ENCODE measurements at regions not wholly inside any gene's neighbourhood (a gene's known extent, or its start where the extent isn't known, plus 50 kb on each side); places are given as distances from the start of the nearest gene placed in this dataset.

- no peaks in the 10 kb centered on the region for H3K9me3 Mint-ChIP-seq
- H3K27me3 Mint-ChIP-seq, result peaks cover 57% of the 10 kb centered on the region
- no peaks in the 10 kb centered on the region for H3K36me3 Mint-ChIP-seq
Measured at GRCh38 chr6:132959639-132960326, 145.4 kb downstream of the RPS12 start.

GRCh38 chr6:132960720-132961119 is 146.4 kb downstream of the RPS12 start:
- Mint-ChIP-seq H3K27me3 (peaks cover 55% of the 10 kb centered on the region), H3K4me1 (no peaks in the 10 kb centered on the region), H3K36me3 (no peaks in the 10 kb centered on the region), H3K4me3 (no peak overlapping the region), H3K27ac (no peak overlapping the region), H3K9me3 (no peaks in the 10 kb centered on the region)
- DNase-seq, result no peak

More at GRCh38 chr6:132959639-132960326, 145.4 kb downstream of the RPS12 start:
- H3K4me1 Mint-ChIP-seq, result no peaks in the 10 kb centered on the region
- no peak for DNase-seq
- H3K4me3 Mint-ChIP-seq, result no peak overlapping the region
- no peak overlapping the region for H3K27ac Mint-ChIP-seq

GRCh38 chr6:132961122-132961521 is 146.8 kb downstream of the RPS12 start:
- H3K27me3 Mint-ChIP-seq, result peaks cover 51% of the 10 kb centered on the region
- no peak for DNase-seq
- H3K36me3 Mint-ChIP-seq, result no peaks in the 10 kb centered on the region
- no peak overlapping the region for H3K4me3 Mint-ChIP-seq
- no peak overlapping the region for H3K27ac Mint-ChIP-seq
- H3K9me3 Mint-ChIP-seq, result no peaks in the 10 kb centered on the region
- no peaks in the 10 kb centered on the region for H3K4me1 Mint-ChIP-seq

- Mint-ChIP-seq H3K27me3 (peaks cover 48% of the 10 kb centered on the region), H3K4me1 (no peaks in the 10 kb centered on the region), H3K36me3 (no peaks in the 10 kb centered on the region), H3K27ac (no peak overlapping the region), H3K9me3 (no peaks in the 10 kb centered on the region), H3K4me3 (no peak overlapping the region)
- DNase-seq, result peak; percentile 5
Measured at GRCh38 chr6:132961610-132962009, 147.2 kb downstream of the RPS12 start.

GRCh38 chr6:132962936-132963868 is 148.8 kb downstream of the RPS12 start:
- peak; percentile 52 for DNase-seq
- Mint-ChIP-seq H3K27me3 (peaks cover 35% of the 10 kb centered on the region), H3K4me1 (no peaks in the 10 kb centered on the region), H3K9me3 (no peaks in the 10 kb centered on the region), H3K4me3 (no peak overlapping the region), H3K36me3 (no peaks in the 10 kb centered on the region), H3K27ac (no peak overlapping the region)

- no peak overlapping the region for H3K4me3 Mint-ChIP-seq
- no peak overlapping the region for H3K27ac Mint-ChIP-seq
- H3K4me1 Mint-ChIP-seq, result no peaks in the 10 kb centered on the region
- DNase-seq, result no peak
- H3K27me3 Mint-ChIP-seq, result peaks cover 30% of the 10 kb centered on the region
- no peaks in the 10 kb centered on the region for H3K9me3 Mint-ChIP-seq
- H3K36me3 Mint-ChIP-seq, result no peaks in the 10 kb centered on the region
Measured at GRCh38 chr6:132964101-132964867, 149.9 kb downstream of the RPS12 start.

GRCh38 chr6:132964868-132965382 is 150.6 kb downstream of the RPS12 start:
- no peaks in the 10 kb centered on the region for H3K9me3 Mint-ChIP-seq
- H3K4me1 Mint-ChIP-seq, result no peaks in the 10 kb centered on the region
- DNase-seq, result no peak
- H3K4me3 Mint-ChIP-seq, result no peak overlapping the region
- H3K36me3 Mint-ChIP-seq, result no peaks in the 10 kb centered on the region
- H3K27me3 Mint-ChIP-seq, result peaks cover 33% of the 10 kb centered on the region
- H3K27ac Mint-ChIP-seq, result no peak overlapping the region

GRCh38 chr6:132967871-132968270 is 153.5 kb downstream of the RPS12 start:
- Mint-ChIP-seq H3K9me3 (no peaks in the 10 kb centered on the region), H3K4me3 (no peak overlapping the region), H3K27ac (no peak overlapping the region), H3K4me1 (no peaks in the 10 kb centered on the region), H3K27me3 (peaks cover 15% of the 10 kb centered on the region), H3K36me3 (no peaks in the 10 kb centered on the region)
- no peak for DNase-seq

GRCh38 chr6:132968419-132968950 is 154.1 kb downstream of the RPS12 start:
- no peaks in the 10 kb centered on the region for H3K4me1 Mint-ChIP-seq

GRCh38 chr6:132969196-132969595 is 154.8 kb downstream of the RPS12 start:
- Mint-ChIP-seq H3K9me3 (no peaks in the 10 kb centered on the region), H3K36me3 (no peaks in the 10 kb centered on the region), H3K4me3 (no peak overlapping the region), H3K27me3 (peaks cover 4% of the 10 kb centered on the region), H3K4me1 (no peaks in the 10 kb centered on the region), H3K27ac (no peak overlapping the region)
- no peak for DNase-seq

More at GRCh38 chr6:132968419-132968950, 154.1 kb downstream of the RPS12 start:
- DNase-seq, result no peak
- Mint-ChIP-seq H3K4me3 (no peak overlapping the region), H3K27ac (no peak overlapping the region), H3K36me3 (no peaks in the 10 kb centered on the region), H3K27me3 (peaks cover 9% of the 10 kb centered on the region), H3K9me3 (no peaks in the 10 kb centered on the region)

GRCh38 chr6:132971676-132972075 is 157.3 kb downstream of the RPS12 start:
- H3K9me3 Mint-ChIP-seq, result no peaks in the 10 kb centered on the region
- no peak overlapping the region for H3K27ac Mint-ChIP-seq
- H3K36me3 Mint-ChIP-seq, result no peaks in the 10 kb centered on the region
- no peaks in the 10 kb centered on the region for H3K4me1 Mint-ChIP-seq
- DNase-seq, result no peak
- peaks cover 12% of the 10 kb centered on the region for H3K27me3 Mint-ChIP-seq
- no peak overlapping the region for H3K4me3 Mint-ChIP-seq

GRCh38 chr6:132972254-132972653 is 157.9 kb downstream of the RPS12 start:
- Mint-ChIP-seq H3K27ac (no peak overlapping the region), H3K36me3 (no peaks in the 10 kb centered on the region), H3K4me1 (no peaks in the 10 kb centered on the region), H3K27me3 (peaks cover 15% of the 10 kb centered on the region), H3K4me3 (no peak overlapping the region), H3K9me3 (no peaks in the 10 kb centered on the region)
- DNase-seq, result no peak

- Mint-ChIP-seq H3K4me1 (no peaks in the 10 kb centered on the region), H3K27me3 (peaks cover 15% of the 10 kb centered on the region), H3K4me3 (no peak overlapping the region), H3K9me3 (no peaks in the 10 kb centered on the region), H3K36me3 (no peaks in the 10 kb centered on the region), H3K27ac (no peak overlapping the region)
- DNase-seq, result no peak
Measured at GRCh38 chr6:132972971-132973370, 158.6 kb downstream of the RPS12 start.

GRCh38 chr6:132973514-132973993 is 159.2 kb downstream of the RPS12 start:
- Mint-ChIP-seq H3K9me3 (no peaks in the 10 kb centered on the region), H3K27me3 (peaks cover 15% of the 10 kb centered on the region), H3K4me3 (no peak overlapping the region), H3K4me1 (no peaks in the 10 kb centered on the region), H3K36me3 (no peaks in the 10 kb centered on the region), H3K27ac (no peak overlapping the region)
- no peak for DNase-seq
